DMS53 treated with DMSO at 0.1 percent for 48 hours (cell line): ENCODE measurements at regions not wholly inside any gene's neighbourhood (a gene's known extent, or its start where the extent isn't known, plus 50 kb on each side); places are given as distances from the start of the nearest gene placed in this dataset.

Experiments
- DNase-seq: peaks from one replicate; lab custom pipeline; 2025; ENCODE audit not compliant: unreplicated experiment; lab: John Stamatoyannopoulos, UW

DNA sequence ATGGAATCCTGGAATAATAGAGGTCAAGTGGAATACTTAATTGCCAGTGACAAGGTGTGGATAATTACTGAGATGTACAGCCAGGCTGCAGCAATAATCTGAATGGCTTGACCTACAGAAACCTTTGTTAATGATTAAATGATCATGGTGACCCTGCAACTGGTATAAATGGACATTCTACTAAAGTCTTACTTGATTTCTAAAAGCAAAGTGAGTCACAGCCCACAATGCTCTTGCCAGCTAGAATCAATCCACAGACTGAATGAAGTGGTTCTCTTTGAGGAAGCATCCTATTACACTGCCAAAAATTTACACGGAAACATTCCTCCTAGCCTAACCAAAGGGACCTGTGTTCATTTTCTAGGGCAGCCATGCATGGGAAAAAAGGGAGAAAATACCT lies 518.5 kb downstream of the SOX5 start:
- DNase-seq = peak; percentile 74

DNA sequence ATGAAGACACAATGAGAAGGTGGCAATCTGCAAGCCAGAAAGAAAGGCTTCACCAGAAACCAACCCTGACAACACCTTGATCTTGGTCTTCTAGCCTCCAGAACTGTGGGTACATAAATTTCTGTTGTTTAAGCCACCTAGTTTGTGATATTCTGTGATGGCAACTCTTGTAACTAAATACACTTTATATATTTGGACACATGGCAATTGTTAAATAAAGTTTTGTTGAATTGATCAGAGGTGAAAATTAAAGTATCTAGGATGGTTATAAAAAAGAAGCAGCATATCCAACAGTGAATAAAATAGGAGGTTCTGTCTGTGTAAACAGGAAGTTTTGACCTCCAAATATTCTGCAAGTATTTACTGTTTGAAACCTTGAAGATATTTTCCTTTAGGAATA lies 516.3 kb downstream of the SOX5 start:
- no peak for DNase-seq

DNA sequence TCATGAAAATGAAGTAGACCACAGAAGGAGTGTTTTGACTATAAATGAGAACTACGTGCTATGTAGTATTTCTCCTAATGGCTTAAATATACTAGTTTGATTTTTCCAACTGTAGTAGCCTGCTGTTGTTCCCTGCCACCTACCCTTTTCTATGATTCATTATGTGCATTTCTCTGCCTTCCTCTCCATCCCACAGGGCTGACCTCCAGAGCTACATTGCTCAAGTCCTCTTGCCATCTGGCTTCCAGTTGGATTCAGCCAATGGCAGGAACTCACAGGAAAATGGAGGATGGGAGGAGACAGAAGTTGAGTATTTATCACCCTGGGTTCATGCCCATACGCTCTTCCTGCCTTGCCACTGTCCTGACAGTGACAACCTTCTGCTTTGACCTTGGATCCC lies 515.3 kb downstream of the SOX5 start:
- DNase-seq = no peak

DNA sequence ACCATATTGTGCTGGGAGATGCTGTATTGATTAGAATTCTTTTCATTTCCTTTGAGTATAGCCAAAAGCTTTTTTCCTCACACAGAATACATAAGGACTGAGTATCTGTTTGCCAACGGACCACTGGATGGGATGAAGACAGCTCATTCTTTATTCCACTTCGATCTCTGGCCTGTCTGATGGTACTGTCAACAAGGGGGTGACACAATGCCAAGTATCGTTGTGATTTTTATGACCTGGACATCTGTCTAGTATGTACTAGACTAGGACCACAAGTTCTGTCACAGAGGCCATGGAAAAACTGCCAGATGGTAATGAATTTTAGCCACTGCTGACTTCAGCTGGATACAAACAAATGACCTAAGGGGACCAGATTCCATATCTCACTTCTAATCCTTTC lies 502.7 kb downstream of the SOX5 start:
- DNase-seq = no peak

DNA sequence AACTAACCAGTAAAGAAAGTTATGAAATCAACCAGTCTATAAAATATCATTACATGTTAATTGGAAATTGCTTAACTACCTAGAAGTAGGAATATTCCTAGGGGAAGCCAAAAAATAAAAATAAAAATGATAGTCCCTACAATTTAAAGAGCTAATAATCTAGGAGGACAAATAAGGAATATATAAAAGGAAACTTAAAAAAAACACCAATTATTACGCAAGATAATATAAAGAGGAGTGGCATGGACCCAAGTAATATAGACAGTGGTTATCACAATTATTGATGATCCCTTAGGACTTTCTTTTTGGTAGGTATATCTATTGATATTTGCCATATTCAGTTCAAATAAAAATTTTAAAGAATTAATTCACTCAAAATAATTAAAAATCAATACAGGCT lies 498.7 kb downstream of the SOX5 start:
- no peak for DNase-seq

DNA sequence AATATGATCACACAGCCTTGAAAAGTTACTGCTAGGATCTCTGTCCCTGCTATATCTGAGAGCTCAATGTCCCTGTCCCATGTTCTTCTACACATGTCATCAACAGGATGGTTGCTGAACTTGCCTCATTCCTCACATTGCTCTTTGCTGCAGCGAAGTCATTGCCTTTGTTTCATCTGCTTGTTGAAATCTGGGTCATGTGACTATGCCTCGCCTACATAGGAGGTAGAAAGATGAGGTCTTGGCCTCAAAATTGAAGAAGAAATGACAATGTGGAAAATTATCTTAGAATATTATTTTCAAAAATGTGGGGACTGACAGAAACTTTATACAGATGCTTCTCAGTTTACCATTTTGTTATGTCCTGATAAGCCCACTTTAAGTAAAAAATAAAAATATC lies 494.2 kb downstream of the SOX5 start:
- no peak for DNase-seq

DNA sequence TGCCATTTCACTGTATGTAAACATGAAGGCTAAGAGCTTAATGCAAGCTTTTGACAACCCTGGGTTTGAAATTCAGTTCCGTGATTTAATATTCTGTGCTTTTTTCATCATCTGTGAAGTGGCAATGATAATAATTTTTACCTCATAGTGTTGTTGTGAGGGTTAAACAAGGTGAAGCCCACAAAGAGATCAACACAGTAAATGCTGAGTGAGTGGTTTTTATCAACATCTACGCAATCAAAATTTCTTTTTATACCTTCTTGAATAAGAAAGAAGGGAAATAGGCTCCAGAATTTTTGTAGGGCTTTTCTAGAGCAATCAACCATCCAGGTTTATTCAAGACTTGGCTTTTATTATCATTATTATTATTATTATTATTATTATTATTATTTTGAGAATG lies 490.8 kb downstream of the SOX5 start:
- no peak for DNase-seq

DNA sequence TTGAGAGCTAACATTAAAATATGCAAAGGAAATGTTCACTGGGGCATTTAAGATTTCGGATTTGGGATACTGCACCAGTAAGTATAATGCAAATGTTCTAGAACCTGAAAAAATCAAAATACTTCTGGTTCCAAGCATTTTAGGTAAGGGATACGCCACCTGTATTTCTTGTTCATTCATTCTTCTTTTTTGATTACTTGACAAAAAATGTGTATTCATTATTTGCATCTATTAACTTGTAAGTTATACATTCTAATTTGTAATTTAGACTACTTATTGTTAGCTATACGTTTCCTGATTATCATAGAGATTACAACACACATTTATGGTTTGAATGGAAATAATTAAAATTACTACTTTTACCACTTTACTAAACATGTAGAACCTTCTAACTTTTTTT lies 486.9 kb downstream of the SOX5 start:
- DNase-seq = no peak

DNA sequence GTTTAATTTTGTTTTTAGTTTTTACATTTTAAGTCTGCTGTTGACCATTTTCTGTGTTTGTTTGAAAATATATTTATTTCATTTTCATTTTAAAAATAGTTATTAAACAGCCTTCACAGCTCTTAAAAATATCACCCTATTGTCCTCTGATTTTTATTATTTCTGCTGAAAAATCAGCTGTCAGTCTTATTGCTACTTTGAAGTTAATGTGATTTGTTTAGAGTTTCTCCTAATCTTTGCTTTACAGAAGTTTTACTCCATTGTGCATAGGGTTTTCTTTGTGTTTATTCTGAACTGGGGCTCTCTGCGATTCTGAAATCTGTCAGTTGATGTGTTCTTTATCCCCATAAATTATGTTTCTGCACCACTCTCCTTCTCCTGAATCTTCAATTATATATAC lies 486.3 kb downstream of the SOX5 start:
- no peak for DNase-seq

DNA sequence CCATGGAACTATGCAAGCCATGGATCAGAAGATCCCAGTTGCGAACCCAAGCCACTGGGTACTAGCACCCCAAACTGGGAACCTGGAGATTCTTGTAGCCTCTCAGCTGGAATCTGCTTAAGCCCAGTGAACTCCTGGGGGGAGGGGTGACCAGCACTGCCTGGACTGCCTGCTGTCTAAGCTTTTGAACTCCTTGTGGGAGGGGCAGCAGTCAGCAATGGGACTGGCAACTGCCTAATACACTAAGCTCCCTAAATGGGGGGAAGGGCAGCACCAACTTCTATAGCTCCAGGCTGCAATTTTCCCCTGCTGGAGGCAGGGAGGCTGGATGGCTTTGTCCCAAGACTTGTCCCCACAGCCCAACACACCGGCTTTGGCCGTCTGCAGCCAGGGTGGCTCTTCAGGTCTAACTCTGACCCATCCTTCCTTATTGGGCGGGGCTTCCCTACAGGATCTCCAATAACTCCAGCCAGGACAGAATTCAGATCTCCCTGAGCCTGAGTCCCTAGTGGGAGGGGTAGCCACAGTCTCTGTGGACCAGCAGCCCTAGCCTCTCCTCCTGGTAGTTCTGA lies 485.1 kb downstream of the SOX5 start:
- no peak for DNase-seq

DNA sequence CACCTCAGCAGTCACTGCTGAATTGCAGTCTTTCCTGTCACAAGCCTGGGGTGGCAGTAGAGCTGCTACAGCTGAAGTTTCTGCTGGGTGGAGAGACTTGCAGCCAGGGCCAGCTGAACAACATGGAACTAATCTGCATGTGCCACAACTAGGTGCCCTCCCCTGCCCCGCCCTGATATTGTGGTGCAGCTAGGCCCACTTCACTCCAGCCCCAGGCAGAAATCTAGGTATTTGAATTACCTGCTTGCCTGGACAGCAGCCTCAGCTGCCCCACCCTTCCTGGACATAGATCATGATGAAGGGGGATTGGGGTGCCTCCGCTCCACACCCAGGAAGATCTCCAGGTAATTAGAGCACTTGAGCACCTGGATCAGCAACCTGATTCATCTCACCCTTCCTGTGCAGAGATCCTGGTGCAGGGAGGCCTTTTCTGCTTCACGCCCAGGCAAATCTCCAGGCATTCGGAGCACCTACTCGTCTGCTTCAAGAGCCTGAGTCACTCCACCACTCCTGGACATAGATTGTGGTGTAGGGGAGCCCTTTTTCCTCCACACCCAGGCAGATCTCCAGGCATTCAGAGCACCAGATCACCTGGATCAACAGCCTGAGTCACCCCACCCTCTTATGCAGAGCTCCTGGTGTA lies 477.0 kb downstream of the SOX5 start:
- DNase-seq = peak; percentile 99

DNA sequence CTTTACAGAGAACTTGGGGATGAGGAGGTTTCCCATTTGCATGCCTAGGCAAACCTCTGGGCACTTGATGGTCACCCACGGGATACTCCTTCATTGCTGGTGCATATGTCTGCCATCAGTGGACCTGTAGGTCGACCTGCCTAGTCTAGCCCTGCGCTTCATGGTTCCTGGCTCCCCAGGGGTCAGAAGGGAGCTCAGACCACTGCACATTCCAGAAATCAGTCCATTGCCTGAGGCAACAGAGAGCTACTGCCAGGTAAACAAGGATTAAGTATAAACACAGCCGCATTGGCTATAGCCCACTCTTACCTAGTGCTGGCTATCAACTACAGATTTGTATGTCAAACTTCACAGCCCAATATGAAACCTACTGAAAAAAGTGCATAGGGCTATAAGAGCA lies 476.4 kb downstream of the SOX5 start:
- DNase-seq = no peak

DNA sequence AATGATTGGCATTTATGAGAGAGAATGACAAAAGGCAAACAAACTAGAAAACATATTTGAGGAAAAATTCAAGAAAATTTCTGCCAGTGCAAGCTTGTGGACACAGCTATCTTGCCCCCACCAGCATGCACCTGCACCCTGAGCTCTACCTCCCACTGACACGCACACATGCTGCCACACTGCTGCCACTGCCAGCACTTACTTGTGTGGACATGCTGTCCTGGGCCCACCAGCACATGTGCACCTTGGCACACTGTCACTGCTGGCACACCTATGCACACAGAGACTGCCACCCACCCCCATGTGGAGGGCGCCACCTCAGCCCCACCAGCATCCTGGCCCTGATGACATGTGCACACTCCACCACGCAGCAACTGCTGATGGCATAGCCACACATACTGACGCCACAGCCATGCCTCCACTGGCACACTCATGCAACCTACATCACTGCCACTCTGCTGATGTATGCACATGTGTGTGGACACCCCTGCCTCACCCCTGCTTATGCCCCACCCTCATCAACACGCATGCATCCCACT lies 475.0 kb downstream of the SOX5 start:
- DNase-seq = no peak
